HG03460 (cell line): ENCODE measurements at regions not wholly inside any gene's neighbourhood (a gene's known extent, or its start where the extent isn't known, plus 50 kb on each side); places are given as distances from the start of the nearest gene placed in this dataset.
"Not testable (repeated sequence)": the region's sequence is repeated elsewhere in the genome, so short reads cannot be mapped to it uniquely, and the experiment has no call there.

Experiments
- ATAC-seq: cut with Tn5 transposase; IDR thresholded peaks from one replicate; pipeline ENCODE4 v1.9.1; 2021; ENCODE audit not compliant: unreplicated experiment

GRCh38 chr3:158882445-158882844, 80.6 kb downstream of the MFSD1 start:
- no peak for ATAC-seq

- ATAC-seq, result no peak
Observed at GRCh38 chr3:158896729-158897128, 94.9 kb downstream of the MFSD1 start.

- no peak for ATAC-seq
Observed at GRCh38 chr3:158906749-158907148, 104.9 kb downstream of the MFSD1 start.

GRCh38 chr3:158908187-158908734, 106.4 kb downstream of the MFSD1 start:
- ATAC-seq, result no peak

- ATAC-seq, result no peak
Observed at GRCh38 chr3:158909870-158910269, 108.0 kb downstream of the MFSD1 start.

- ATAC-seq, result no peak
Observed at GRCh38 chr3:158911586-158911985, 109.7 kb downstream of the MFSD1 start.

- ATAC-seq, result no peak
Observed at GRCh38 chr3:158912188-158912587, 110.3 kb downstream of the MFSD1 start.

- ATAC-seq, result no peak
Observed at GRCh38 chr3:158912621-158913020, 110.8 kb downstream of the MFSD1 start.

GRCh38 chr3:158916111-158916510, 114.3 kb downstream of the MFSD1 start:
- no peak for ATAC-seq

GRCh38 chr3:158918008-158918407, 116.2 kb downstream of the MFSD1 start:
- ATAC-seq, result peak; percentile 74

- ATAC-seq, result no peak
Observed at GRCh38 chr3:158918451-158918850, 116.6 kb downstream of the MFSD1 start.

GRCh38 chr3:158920371-158920770, 118.5 kb downstream of the MFSD1 start:
- ATAC-seq, result no peak

GRCh38 chr3:158925021-158925420, 123.2 kb downstream of the MFSD1 start:
- ATAC-seq, result no peak

- ATAC-seq, result no peak
Observed at GRCh38 chr3:158925828-158926494, 124.1 kb downstream of the MFSD1 start.

GRCh38 chr3:158935846-158936245, 134.0 kb downstream of the MFSD1 start:
- no peak for ATAC-seq

- no peak for ATAC-seq
Observed at GRCh38 chr3:158936530-158937113, 134.8 kb downstream of the MFSD1 start.

- ATAC-seq, result no peak
Observed at GRCh38 chr3:158950178-158950901, 148.5 kb downstream of the MFSD1 start.

GRCh38 chr3:158953131-158953530, 151.3 kb downstream of the MFSD1 start:
- no peak for ATAC-seq

- no peak for ATAC-seq
Observed at GRCh38 chr3:158954420-158954819, 152.6 kb downstream of the MFSD1 start.

GRCh38 chr3:158957777-158958176, 155.9 kb downstream of the MFSD1 start:
- ATAC-seq, result not testable (repeated sequence)

- no peak for ATAC-seq
Observed at GRCh38 chr3:158958873-158959272, 157.0 kb downstream of the MFSD1 start.

- ATAC-seq, result no peak
Observed at GRCh38 chr3:158961471-158961870, 159.6 kb downstream of the MFSD1 start.
